ENCODE measurements at regions not wholly inside any gene's neighbourhood (a gene's known extent, or its start where the extent isn't known, plus 50 kb on each side); places are given as distances from the start of the nearest gene placed in this dataset.
"Not testable (repeated sequence)": the region's sequence is repeated elsewhere in the genome, so short reads cannot be mapped to it uniquely, and the experiment has no call there.

DNA sequence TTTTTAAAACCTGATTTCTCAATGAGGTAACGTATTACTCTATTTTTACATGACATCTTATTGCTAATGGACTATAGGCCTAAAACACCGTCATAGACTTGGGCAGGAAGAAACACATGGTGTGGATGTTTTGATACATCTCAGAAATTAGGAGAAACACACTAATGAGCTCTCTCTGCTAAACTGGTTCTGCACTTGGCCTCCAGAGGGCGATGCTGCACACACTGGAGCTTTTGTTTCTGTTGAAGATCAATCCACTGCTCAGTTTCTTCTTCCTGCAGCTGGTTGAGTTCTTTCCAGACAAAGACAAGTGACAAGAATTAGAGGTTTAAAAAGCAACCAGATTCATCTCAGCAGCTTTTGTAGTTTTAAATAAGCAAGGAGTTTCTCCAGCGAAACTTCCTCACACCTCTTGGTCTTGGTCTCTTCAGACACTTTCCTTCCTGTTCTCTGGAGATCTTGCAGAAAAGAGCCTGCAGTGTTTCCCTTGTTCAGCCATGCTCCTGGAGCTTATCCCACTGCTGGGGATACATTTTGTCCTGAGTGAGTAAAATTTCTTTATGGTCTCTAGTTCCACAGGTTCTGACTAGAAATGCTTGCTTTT is 178.5 kb upstream of the OR4E1 start:
- Mint-ChIP-seq H3K27ac (peak overlapping the region; percentile 82), H3K36me3 (ENCODE audit: low read depth) (peaks cover 35% of the 10 kb centered on the region), H3K4me3 (peak overlapping the region; percentile 65), H3K27me3 (peaks cover 23% of the 10 kb centered on the region), H3K9me3 (no peaks in the 10 kb centered on the region), H3K4me1 (peaks cover 12% of the 10 kb centered on the region)
- CTCF ChIA-PET, result interaction anchor here (0.6 to 2.7 kb wide), 35 partner anchors 9 to 1242 kb away, joined by 3 to 21 read pairs (median 4); partner anchors contain the start of gene ACIN1
- peak; percentile 78 for DNase-seq
- POLR2A ChIA-PET, result interaction anchor here (0.6 to 3.2 kb wide), 17 partner anchors 10 to 737 kb away, joined by 3 to 25 read pairs (median 4); partner anchors contain the start of gene DAD1

- Mint-ChIP-seq H3K4me3 (peak overlapping the region; percentile 78), H3K4me1 (peaks cover 12% of the 10 kb centered on the region), H3K36me3 (ENCODE audit: low read depth) (peaks cover 19% of the 10 kb centered on the region), H3K27ac (peak overlapping the region; percentile 82), H3K27me3 (peaks cover 31% of the 10 kb centered on the region)
- CTCF ChIA-PET, result interaction anchor here (0.8 to 2.6 kb wide), 9 partner anchors 11 to 723 kb away, joined by 3 to 14 read pairs (median 4); no protein-coding TSS in a partner anchor
- not testable (repeated sequence) for H3K9me3 Mint-ChIP-seq
- peak; percentile 55 for DNase-seq
- POLR2A ChIA-PET, result interaction anchor here (0.7 to 4.9 kb wide), 11 partner anchors 13 to 741 kb away, joined by 3 to 65 read pairs (median 5); no protein-coding TSS in a partner anchor
Measured at GRCh38 chr14:21846902-21847301, 173.3 kb upstream of the OR4E1 start.

DNA sequence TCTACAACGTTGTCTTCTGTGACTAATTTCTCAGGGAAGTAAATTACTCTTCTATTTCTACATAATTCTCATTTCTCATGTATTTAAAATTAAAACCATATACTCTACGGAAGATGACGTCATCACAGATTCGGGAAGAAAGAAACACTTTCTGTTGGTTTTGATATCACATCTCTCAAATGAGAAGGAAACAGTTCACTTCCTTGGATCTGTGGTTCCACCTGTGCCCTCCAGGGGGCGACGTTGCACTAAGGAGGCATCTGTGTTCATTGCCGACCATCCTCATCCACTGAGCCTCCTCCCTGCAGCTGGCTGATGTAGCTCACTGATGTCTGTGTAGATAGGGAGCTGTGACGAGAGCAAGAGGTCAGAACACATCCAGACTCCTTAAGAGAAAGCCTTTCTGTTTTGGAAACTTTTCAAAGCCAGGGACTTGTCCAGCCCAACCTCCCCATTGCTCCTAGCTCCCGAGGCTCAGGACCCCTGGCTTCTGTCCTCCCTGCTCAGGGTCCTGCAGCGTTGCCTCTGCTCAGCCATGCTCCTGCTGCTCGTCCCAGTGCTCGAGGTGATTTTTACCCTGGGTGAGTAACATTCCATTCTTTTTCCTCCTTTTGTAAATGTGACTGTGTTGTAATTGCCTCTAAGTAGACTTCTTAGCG is 172.7 kb upstream of the OR4E1 start:
- peak; percentile 76 for DNase-seq
- H3K27me3 Mint-ChIP-seq, result peaks cover 31% of the 10 kb centered on the region
- H3K4me3 Mint-ChIP-seq, result peak overlapping the region; percentile 78
- H3K27ac Mint-ChIP-seq, result peak overlapping the region; percentile 82
- peaks cover 10% of the 10 kb centered on the region for H3K4me1 Mint-ChIP-seq
- ChIA-PET CTCF (interaction anchor here (0.6 to 2.6 kb wide), 10 partner anchors 11 to 723 kb away, joined by 3 to 14 read pairs (median 4); no protein-coding TSS in a partner anchor), POLR2A (interaction anchor here (0.7 to 4.9 kb wide), 10 partner anchors 14 to 742 kb away, joined by 3 to 65 read pairs (median 6); no protein-coding TSS in a partner anchor)
- H3K36me3 Mint-ChIP-seq (ENCODE audit: low read depth), result peaks cover 16% of the 10 kb centered on the region
- H3K9me3 Mint-ChIP-seq, result no peaks in the 10 kb centered on the region

DNA sequence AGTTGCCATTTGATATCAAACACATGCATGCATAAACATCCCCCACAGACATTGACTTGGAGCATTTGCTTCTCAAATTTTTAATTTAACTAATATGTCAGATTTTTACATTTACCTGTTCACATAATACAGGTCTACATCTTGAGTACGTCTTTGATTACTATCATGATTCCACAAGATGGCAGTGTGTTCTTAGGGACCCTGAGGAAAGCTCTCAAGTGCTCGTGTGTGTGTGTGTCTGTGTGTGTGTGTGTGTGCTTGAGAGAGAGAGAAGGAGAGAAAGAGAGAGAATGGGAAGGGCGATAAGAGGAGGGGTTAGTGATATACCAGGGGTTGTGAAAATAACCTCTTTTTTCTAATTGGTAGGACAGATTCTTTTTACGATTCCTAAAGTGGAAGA is 167.1 kb upstream of the OR4E1 start:
- Mint-ChIP-seq H3K27ac (peak overlapping the region; percentile 41), H3K27me3 (peaks cover 23% of the 10 kb centered on the region), H3K36me3 (ENCODE audit: low read depth) (no peaks in the 10 kb centered on the region), H3K4me1 (peaks cover 12% of the 10 kb centered on the region), H3K9me3 (no peaks in the 10 kb centered on the region), H3K4me3 (peak overlapping the region; percentile 56)
- ChIA-PET CTCF (interaction anchor here (1.0 to 2.7 kb wide), 6 partner anchors 9 to 925 kb away, joined by 3 to 10 read pairs (median 5); no protein-coding TSS in a partner anchor), POLR2A (interaction anchor here (0.8 to 1.0 kb wide), 4 partner anchors 11 to 726 kb away, joined by 3 read pairs; no protein-coding TSS in a partner anchor)
- DNase-seq, result no peak

GRCh38 chr14:21833836-21834235 is 160.2 kb upstream of the OR4E1 start:
- Mint-ChIP-seq H3K4me1 (peaks cover 3% of the 10 kb centered on the region), H3K27ac (no peak overlapping the region), H3K9me3 (no peaks in the 10 kb centered on the region), H3K4me3 (no peak overlapping the region), H3K36me3 (ENCODE audit: low read depth) (no peaks in the 10 kb centered on the region), H3K27me3 (peaks cover 30% of the 10 kb centered on the region)
- CTCF ChIA-PET, result interaction anchor here (2.4 kb wide), 1 partner anchor 18 kb away, joined by 11 read pairs; no protein-coding TSS in a partner anchor
- POLR2A ChIA-PET, result no interaction called here
- DNase-seq, result no peak

- Mint-ChIP-seq H3K36me3 (ENCODE audit: low read depth) (no peaks in the 10 kb centered on the region), H3K9me3 (no peaks in the 10 kb centered on the region), H3K4me1 (peaks cover 9% of the 10 kb centered on the region), H3K4me3 (peak overlapping the region; percentile 57), H3K27ac (no peak overlapping the region), H3K27me3 (peaks cover 41% of the 10 kb centered on the region)
- POLR2A ChIA-PET, result interaction anchor here (1.4 kb wide), 1 partner anchor 736 kb away, joined by 3 read pairs; no protein-coding TSS in a partner anchor
- CTCF ChIA-PET, result interaction anchor here (0.7 to 1.6 kb wide), 5 partner anchors 11 to 1170 kb away, joined by 3 to 7 read pairs (median 4); no protein-coding TSS in a partner anchor
- DNase-seq, result no peak
Measured at GRCh38 chr14:21825845-21826244, 152.2 kb upstream of the OR4E1 start.

- peak overlapping the region; percentile 16 for H3K27ac Mint-ChIP-seq
- ChIA-PET CTCF (interaction anchor here (0.7 to 1.9 kb wide), 14 partner anchors 10 to 1170 kb away, joined by 3 to 8 read pairs (median 4); no protein-coding TSS in a partner anchor), POLR2A (interaction anchor here (1.4 kb wide), 1 partner anchor 737 kb away, joined by 3 read pairs; no protein-coding TSS in a partner anchor)
- H3K4me1 Mint-ChIP-seq, result peaks cover 12% of the 10 kb centered on the region
- no peaks in the 10 kb centered on the region for H3K36me3 Mint-ChIP-seq (ENCODE audit: low read depth)
- DNase-seq, result peak; percentile 55
- peaks cover 45% of the 10 kb centered on the region for H3K27me3 Mint-ChIP-seq
- H3K9me3 Mint-ChIP-seq, result no peaks in the 10 kb centered on the region
- peak overlapping the region; percentile 57 for H3K4me3 Mint-ChIP-seq
Measured at GRCh38 chr14:21825149-21825743, 151.6 kb upstream of the OR4E1 start.

- DNase-seq, result no peak
- CTCF ChIA-PET, result interaction anchor here (0.9 kb wide), 1 partner anchor 30 kb away, joined by 4 read pairs; no protein-coding TSS in a partner anchor
- peaks cover 4% of the 10 kb centered on the region for H3K9me3 Mint-ChIP-seq
- POLR2A ChIA-PET, result no interaction called here
- H3K4me1 Mint-ChIP-seq, result peaks cover 13% of the 10 kb centered on the region
- H3K27ac Mint-ChIP-seq, result no peak overlapping the region
- peaks cover 39% of the 10 kb centered on the region for H3K27me3 Mint-ChIP-seq
- no peak overlapping the region for H3K4me3 Mint-ChIP-seq
- no peaks in the 10 kb centered on the region for H3K36me3 Mint-ChIP-seq (ENCODE audit: low read depth)
Measured at GRCh38 chr14:21822109-21822508, 148.5 kb upstream of the OR4E1 start.

GRCh38 chr14:21820631-21821030 is 147.0 kb upstream of the OR4E1 start:
- peaks cover 9% of the 10 kb centered on the region for H3K9me3 Mint-ChIP-seq
- H3K27me3 Mint-ChIP-seq, result peaks cover 41% of the 10 kb centered on the region
- DNase-seq, result no peak
- no peak overlapping the region for H3K4me3 Mint-ChIP-seq
- ChIA-PET CTCF (interaction anchor here (0.7 kb wide), 1 partner anchor 23 kb away, joined by 3 read pairs; no protein-coding TSS in a partner anchor), POLR2A (no interaction called here)
- H3K4me1 Mint-ChIP-seq, result peaks cover 10% of the 10 kb centered on the region
- no peaks in the 10 kb centered on the region for H3K36me3 Mint-ChIP-seq (ENCODE audit: low read depth)
- H3K27ac Mint-ChIP-seq, result no peak overlapping the region

DNA sequence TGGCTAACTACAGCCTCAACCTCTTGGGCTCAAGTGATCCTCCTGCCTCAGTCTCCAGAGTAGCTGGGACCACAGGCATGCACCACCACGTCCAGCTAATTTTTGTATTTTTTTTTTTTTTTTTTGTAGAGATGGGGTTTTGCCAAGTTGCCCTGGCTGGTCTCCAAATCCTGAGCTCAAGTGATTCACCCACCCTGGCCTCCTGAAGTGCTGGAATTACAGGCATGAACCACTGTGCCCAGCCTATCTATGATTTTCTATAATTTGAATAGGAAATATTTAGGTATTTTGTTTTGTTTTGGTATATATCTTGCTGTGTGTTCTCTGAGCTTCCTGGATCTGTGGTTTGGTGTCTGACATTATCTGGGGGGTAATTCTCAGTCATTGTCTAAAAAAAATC is 146.3 kb upstream of the OR4E1 start:
- H3K27me3 Mint-ChIP-seq, result peaks cover 36% of the 10 kb centered on the region
- DNase-seq; H3K36me3 Mint-ChIP-seq (ENCODE audit: low read depth); H3K9me3 Mint-ChIP-seq; H3K4me1 Mint-ChIP-seq; H3K27ac Mint-ChIP-seq; POLR2A ChIA-PET; H3K4me3 Mint-ChIP-seq: not testable (repeated sequence)
- CTCF ChIA-PET, result interaction anchor here (0.7 kb wide), 1 partner anchor 23 kb away, joined by 3 read pairs; no protein-coding TSS in a partner anchor

GRCh38 chr14:21817010-21817409 is 143.4 kb upstream of the OR4E1 start:
- H3K36me3 Mint-ChIP-seq (ENCODE audit: low read depth); DNase-seq; H3K27ac Mint-ChIP-seq; CTCF ChIA-PET; H3K4me3 Mint-ChIP-seq; H3K4me1 Mint-ChIP-seq; POLR2A ChIA-PET: not testable (repeated sequence)
- Mint-ChIP-seq H3K27me3 (peaks cover 35% of the 10 kb centered on the region), H3K9me3 (peaks cover 11% of the 10 kb centered on the region)

DNA sequence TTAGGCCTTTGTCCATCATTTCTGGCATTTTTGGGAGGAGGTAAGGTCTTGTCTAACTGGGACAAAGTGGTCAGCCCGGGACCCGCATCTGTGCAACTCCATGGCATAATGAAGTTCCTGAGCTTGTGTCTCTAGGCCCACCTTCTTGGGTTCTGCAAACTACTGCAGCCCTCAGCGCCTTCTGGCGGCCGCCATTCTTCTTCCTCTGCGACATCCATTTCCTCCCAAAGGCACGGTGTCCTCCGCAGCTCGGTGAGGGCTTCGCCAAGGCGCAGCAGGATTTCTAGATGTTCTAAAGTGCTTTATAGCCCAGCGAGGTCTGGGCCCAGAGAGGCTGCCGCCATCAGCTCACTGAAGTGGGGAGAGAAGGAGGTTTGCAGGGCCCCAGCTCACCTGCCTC is 134.4 kb upstream of the OR4E1 start:
- no peak overlapping the region for H3K27ac Mint-ChIP-seq
- no peaks in the 10 kb centered on the region for H3K9me3 Mint-ChIP-seq
- DNase-seq, result no peak
- peaks cover 19% of the 10 kb centered on the region for H3K27me3 Mint-ChIP-seq
- ChIA-PET POLR2A (no interaction called here), CTCF (interaction anchor here (1.5 kb wide), 1 partner anchor 17 kb away, joined by 6 read pairs; no protein-coding TSS in a partner anchor)
- no peaks in the 10 kb centered on the region for H3K36me3 Mint-ChIP-seq (ENCODE audit: low read depth)
- no peaks in the 10 kb centered on the region for H3K4me1 Mint-ChIP-seq
- H3K4me3 Mint-ChIP-seq, result no peak overlapping the region
